ENCODE measurements at regions not wholly inside any gene's neighbourhood (a gene's known extent, or its start where the extent isn't known, plus 50 kb on each side); places are given as distances from the start of the nearest gene placed in this dataset.
A peak's percentile ranks its signal among the peaks of the same experiment; 100 is the strongest.

DNA sequence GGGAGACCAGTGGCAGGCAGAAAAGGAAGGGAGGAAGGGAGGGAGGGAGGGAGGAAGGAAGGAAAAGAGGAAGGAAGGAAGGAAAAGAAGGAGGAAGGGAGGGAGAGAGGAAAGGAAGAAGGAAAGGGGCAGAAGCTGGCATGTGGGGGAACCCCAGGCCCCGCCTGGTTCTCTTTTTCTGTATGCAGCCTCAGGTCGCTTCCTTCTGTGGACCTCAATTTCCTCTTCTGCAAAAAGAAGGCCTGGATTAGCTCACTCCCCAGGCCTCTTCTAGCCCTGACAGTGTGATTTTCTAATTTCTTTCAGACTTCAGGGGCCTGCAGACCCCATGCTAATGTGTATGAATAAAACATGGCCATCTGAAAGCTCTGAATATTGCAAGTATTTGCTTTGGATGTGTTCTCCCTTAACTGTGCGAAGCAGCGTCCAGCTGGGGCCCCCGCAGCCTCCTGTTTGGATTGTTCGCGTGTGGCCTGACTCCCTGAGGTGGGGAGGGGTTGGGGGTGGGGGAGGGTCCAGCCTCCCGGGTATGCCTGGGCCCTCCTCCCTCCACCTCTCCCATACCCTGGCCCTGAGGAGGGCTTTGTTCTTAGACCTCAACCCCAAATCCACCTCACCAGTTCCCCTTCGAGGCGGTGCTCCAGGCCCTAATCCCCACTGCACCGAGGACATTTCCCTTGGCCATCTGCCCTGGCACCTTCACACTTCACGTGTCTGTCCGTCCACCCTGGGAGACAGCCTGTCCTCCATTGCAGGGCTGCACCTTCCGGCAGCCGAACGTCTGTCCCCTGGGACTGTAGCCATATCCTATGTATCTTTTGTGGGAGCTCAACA, 199.9 kb upstream of the ATP6AP2 start:
- Histone ChIP-seq H3K36me3 (replicated peaks in 1 of 2; ENCODE audit: control extremely low read depth in 1 of 2, control insufficient read depth in 1 of 2, extremely low read depth in 1 of 2, insufficient read depth in 2 of 2, low read length in 1 of 2) (no peaks in the 10 kb centered on the region), H3K4me2 (replicated peaks; ENCODE audit: low read depth, low read length, poor library complexity, severe bottlenecking) (no peak overlapping the region), H2AFZ (ENCODE audit: insufficient read depth, low read depth, low read length, poor library complexity, severe bottlenecking) (no peak overlapping the region), H3K4me3 (ENCODE audit: control extremely low read depth in 1 of 5, extremely low read depth in 1 of 5, insufficient read depth in 1 of 5, low read depth in 2 of 5, low read length in 4 of 5) (no peak overlapping the region), H3K9ac (ENCODE audit: low read length) (no peak overlapping the region), H3K27me3 (replicated peaks in 1 of 4; ENCODE audit: control extremely low read depth in 1 of 4, control insufficient read depth in 3 of 4, insufficient read depth in 4 of 4, low read length in 3 of 4) (no peaks in the 10 kb centered on the region), H3K27ac (ENCODE audit: low read length in 2 of 2) (no peak overlapping the region), H3K79me2 (ENCODE audit: control insufficient read depth, insufficient read depth, low read length) (no peaks in the 10 kb centered on the region), H3K9me3 (ENCODE audit: control extremely low read depth in 1 of 3, control insufficient read depth in 2 of 3, insufficient read depth in 1 of 3, low read length in 2 of 3) (no peaks in the 10 kb centered on the region), H3K4me1 (ENCODE audit: control insufficient read depth in 2 of 2, insufficient read depth in 2 of 2, low read length in 2 of 2) (no peaks in the 10 kb centered on the region), H4K20me1 (ENCODE audit: control insufficient read depth, insufficient read depth, low read length, poor library complexity, severe bottlenecking) (no peaks in the 10 kb centered on the region)
- DNase-seq, result peak; percentile 2
- Mint-ChIP-seq H3K27me3 (no peaks in the 10 kb centered on the region), H3K4me3 (no peak overlapping the region), H3K27ac (no peak overlapping the region), H3K4me1 (peaks cover 5% of the 10 kb centered on the region), H3K9me3 (ENCODE audit: insufficient read depth) (no peaks in the 10 kb centered on the region)
- CTCF ChIA-PET, result no interaction called here
- no peak for ATAC-seq (ENCODE audit: low read depth)
- TF ChIP-seq, protein P1, sequence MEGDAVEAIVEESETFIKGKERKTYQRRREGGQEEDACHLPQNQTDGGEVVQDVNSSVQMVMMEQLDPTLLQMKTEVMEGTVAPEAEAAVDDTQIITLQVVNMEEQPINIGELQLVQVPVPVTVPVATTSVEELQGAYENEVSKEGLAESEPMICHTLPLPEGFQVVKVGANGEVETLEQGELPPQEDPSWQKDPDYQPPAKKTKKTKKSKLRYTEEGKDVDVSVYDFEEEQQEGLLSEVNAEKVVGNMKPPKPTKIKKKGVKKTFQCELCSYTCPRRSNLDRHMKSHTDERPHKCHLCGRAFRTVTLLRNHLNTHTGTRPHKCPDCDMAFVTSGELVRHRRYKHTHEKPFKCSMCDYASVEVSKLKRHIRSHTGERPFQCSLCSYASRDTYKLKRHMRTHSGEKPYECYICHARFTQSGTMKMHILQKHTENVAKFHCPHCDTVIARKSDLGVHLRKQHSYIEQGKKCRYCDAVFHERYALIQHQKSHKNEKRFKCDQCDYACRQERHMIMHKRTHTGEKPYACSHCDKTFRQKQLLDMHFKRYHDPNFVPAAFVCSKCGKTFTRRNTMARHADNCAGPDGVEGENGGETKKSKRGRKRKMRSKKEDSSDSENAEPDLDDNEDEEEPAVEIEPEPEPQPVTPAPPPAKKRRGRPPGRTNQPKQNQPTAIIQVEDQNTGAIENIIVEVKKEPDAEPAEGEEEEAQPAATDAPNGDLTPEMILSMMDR (IDR thresholded peaks at IDR 0.05), result no peak
- TF ChIP-seq EZH2 (IDR thresholded peaks at IDR 0.05; ENCODE audit: borderline replicate concordance, insufficient read depth, low read depth, low read length, poor library complexity, severe bottlenecking), result no peak
- intact Hi-C loops (cut with micrococcal nuclease), result no loop called here
- POLR2A ChIA-PET, result no interaction called here
- WGBS (ENCODE audit: insufficient coverage), result 80% methylated on average over 1 of the region's 16 CpGs

DNA sequence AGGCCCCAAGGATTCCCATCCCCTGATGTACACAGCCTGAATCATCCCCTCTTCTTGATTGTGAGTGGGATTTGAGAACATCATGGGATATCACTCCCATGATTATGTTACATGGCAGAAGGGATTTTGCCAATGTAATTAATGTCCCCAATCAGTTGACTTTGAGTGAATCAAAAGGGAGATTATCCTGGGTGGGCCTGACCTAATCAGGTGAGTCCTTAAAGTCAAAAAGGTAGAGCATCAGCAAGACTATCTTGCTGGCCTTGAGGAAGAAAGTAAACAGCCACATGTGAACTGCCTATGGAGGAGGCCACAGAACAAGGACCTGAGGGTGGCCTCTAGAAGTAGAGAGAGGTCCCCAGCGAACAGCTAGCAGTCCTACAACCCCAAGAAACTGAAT, 203.1 kb upstream of the ATP6AP2 start:
- H3K36me3 ChIP-seq (replicated peaks in 1 of 2; ENCODE audit: control extremely low read depth in 1 of 2, control insufficient read depth in 1 of 2, extremely low read depth in 1 of 2, insufficient read depth in 2 of 2, low read length in 1 of 2), result no peaks in the 10 kb centered on the region
- no peaks in the 10 kb centered on the region for H3K4me1 ChIP-seq (ENCODE audit: control insufficient read depth in 2 of 2, insufficient read depth in 2 of 2, low read length in 2 of 2)
- no peak overlapping the region for H3K4me3 ChIP-seq (ENCODE audit: control extremely low read depth in 1 of 5, extremely low read depth in 1 of 5, insufficient read depth in 1 of 5, low read depth in 2 of 5, low read length in 4 of 5)
- H3K9me3 Mint-ChIP-seq (ENCODE audit: insufficient read depth), result no peaks in the 10 kb centered on the region
- no peak overlapping the region for H3K27ac Mint-ChIP-seq
- DNase-seq (no peak), ATAC-seq (ENCODE audit: low read depth) (no peak)
- ChIA-PET POLR2A (no interaction called here), CTCF (no interaction called here)
- intact Hi-C loops (cut with micrococcal nuclease), result no loop called here
- H3K4me3 Mint-ChIP-seq, result no peak overlapping the region
- H3K9me3 ChIP-seq (ENCODE audit: control extremely low read depth in 1 of 3, control insufficient read depth in 2 of 3, insufficient read depth in 1 of 3, low read length in 2 of 3), result no peaks in the 10 kb centered on the region
- no peak overlapping the region for H3K27ac ChIP-seq (ENCODE audit: low read length in 2 of 2)
- H4K20me1 ChIP-seq (ENCODE audit: control insufficient read depth, insufficient read depth, low read length, poor library complexity, severe bottlenecking), result no peaks in the 10 kb centered on the region
- H3K27me3 ChIP-seq (replicated peaks in 1 of 4; ENCODE audit: control extremely low read depth in 1 of 4, control insufficient read depth in 3 of 4, insufficient read depth in 4 of 4, low read length in 3 of 4), result no peaks in the 10 kb centered on the region
- TF ChIP-seq, protein P1 (IDR thresholded peaks at IDR 0.05), result no peak
- TF ChIP-seq EZH2 (IDR thresholded peaks at IDR 0.05; ENCODE audit: borderline replicate concordance, insufficient read depth, low read depth, low read length, poor library complexity, severe bottlenecking), result no peak
- peaks cover 2% of the 10 kb centered on the region for H3K4me1 Mint-ChIP-seq
- no peak overlapping the region for H3K4me2 ChIP-seq (replicated peaks; ENCODE audit: low read depth, low read length, poor library complexity, severe bottlenecking)
- H3K27me3 Mint-ChIP-seq, result no peaks in the 10 kb centered on the region
- no peaks in the 10 kb centered on the region for H3K79me2 ChIP-seq (ENCODE audit: control insufficient read depth, insufficient read depth, low read length)
- H3K9ac ChIP-seq (ENCODE audit: low read length), result no peak overlapping the region
- no CpG with 5 or more reads among the region's 1 CpG for WGBS (ENCODE audit: insufficient coverage)
- H2AFZ ChIP-seq (ENCODE audit: insufficient read depth, low read depth, low read length, poor library complexity, severe bottlenecking), result no peak overlapping the region
